HEK293 (cell line): ENCODE measurements at regions not wholly inside any gene's neighbourhood (a gene's known extent, or its start where the extent isn't known, plus 50 kb on each side); places are given as distances from the start of the nearest gene placed in this dataset.

Experiments
- CTCF ChIA-PET: fragments of 350-600 bp; formaldehyde crosslinking; extraction: SDS; loops from one replicate; lab custom pipeline; 2021; ENCODE audit warnings: antibody characterized with exemption; lab: Yijun Ruan, JAX
- POLR2A ChIA-PET: fragments of 300-600 bp; formaldehyde crosslinking; extraction: SDS; loops from one replicate; lab custom pipeline; 2020; ENCODE audit warnings: antibody characterized with exemption, inconsistent platforms; lab: Yijun Ruan, JAX
- H3K27ac ChIP-seq: fragments of 200-500 bp; sonication (Bioruptor generic); 2 replicates; pipeline ENCODE4 v1.5.1; 2014; ENCODE audit warnings: low read depth, low read length, control low read depth, inconsistent platforms; ENCODE audit errors: extremely low read depth
- H3K36me3 ChIP-seq, 2 experiments: fragments of 200-500 bp in 1 of 2; sonication (Bioruptor generic) in 1 of 2; 1 replicate in 1 of 2; 2 replicates in 1 of 2; pipeline ENCODE4 v1.5.1; 2014 to 2017; ENCODE audit warnings: inconsistent platforms in 2 of 2, low read length in 2 of 2; ENCODE audit not compliant: control insufficient read depth in 2 of 2, insufficient read depth in 1 of 2
- H3K4me1 ChIP-seq: fragments of 200-500 bp; sonication (Bioruptor generic); 2 replicates; pipeline ENCODE4 v1.5.1; 2014; ENCODE audit warnings: mild to moderate bottlenecking, low read length, inconsistent platforms; ENCODE audit not compliant: control insufficient read depth, insufficient read depth
- H3K4me3 ChIP-seq: 2 replicates; pipeline ENCODE4 v1.5.1; 2011; ENCODE audit warnings: low read depth, mild to moderate bottlenecking, control low read depth, low read length, moderate library complexity
- H3K9me3 ChIP-seq: fragments of 200-500 bp; sonication (Bioruptor generic); 2 replicates; pipeline ENCODE4 v1.5.1; 2014; ENCODE audit warnings: low read depth, low read length, inconsistent platforms; ENCODE audit not compliant: control insufficient read depth, insufficient read depth
- GLIS1 ChIP-seq: fragments of 450-650 bp; formaldehyde crosslinking; IDR thresholded peaks from 2 replicates; pipeline ENCODE4 v1.5.1; 2016; ENCODE audit warnings: missing biosample characterization, missing genetic modification characterization
- IKZF3 ChIP-seq: fragments of 450-650 bp; IDR thresholded peaks from 2 replicates; pipeline ENCODE4 v1.5.0; 2018; ENCODE audit warnings: missing biosample characterization, mild to moderate bottlenecking, missing genetic modification characterization, moderate library complexity
- PRDM2 ChIP-seq: fragments of 450-650 bp; formaldehyde crosslinking; IDR thresholded peaks from 2 replicates; pipeline ENCODE4 v1.5.1; 2016; ENCODE audit warnings: missing biosample characterization, missing genetic modification characterization, borderline replicate concordance
- PRDM6 ChIP-seq: fragments of 450-650 bp; formaldehyde crosslinking; IDR thresholded peaks from 2 replicates; pipeline ENCODE4 v1.5.1; 2017; ENCODE audit warnings: missing biosample characterization, missing genetic modification characterization
- ZBTB11 ChIP-seq: fragments of 450-650 bp; formaldehyde crosslinking; conservative IDR thresholded peaks from 2 replicates; pipeline ENCODE4 v1.5.1; 2016; ENCODE audit warnings: low read depth, missing biosample characterization, missing genetic modification characterization
- ZFP69B ChIP-seq: fragments of 450-650 bp; formaldehyde crosslinking; IDR thresholded peaks from 2 replicates; pipeline ENCODE4 v1.5.1; 2016; ENCODE audit warnings: missing biosample characterization, missing genetic modification characterization
- ZIC2 ChIP-seq: fragments of 450-650 bp; formaldehyde crosslinking; IDR thresholded peaks from 2 replicates; pipeline ENCODE4 v1.5.1; 2016; ENCODE audit warnings: missing biosample characterization, missing genetic modification characterization
- ZNF146 ChIP-seq: fragments of 450-650 bp; formaldehyde crosslinking; IDR thresholded peaks from 2 replicates; pipeline ENCODE4 v1.5.1; 2016; ENCODE audit warnings: missing biosample characterization, missing genetic modification characterization
- ZNF175 ChIP-seq: fragments of 450-650 bp; formaldehyde crosslinking; IDR thresholded peaks from 2 replicates; pipeline ENCODE4 v1.5.1; 2016; ENCODE audit warnings: missing biosample characterization, missing genetic modification characterization
- ZNF211 ChIP-seq: fragments of 450-650 bp; formaldehyde crosslinking; IDR thresholded peaks from 2 replicates; pipeline ENCODE4 v1.5.1; 2016; ENCODE audit warnings: low read depth, missing biosample characterization, missing genetic modification characterization
- ZNF354C ChIP-seq: fragments of 450-650 bp; formaldehyde crosslinking; IDR thresholded peaks from 2 replicates; pipeline ENCODE4 v1.5.1; 2016; ENCODE audit warnings: missing biosample characterization, missing genetic modification characterization, low read depth, borderline replicate concordance
- ZNF391 ChIP-seq: fragments of 450-650 bp; formaldehyde crosslinking; IDR thresholded peaks from 2 replicates; pipeline ENCODE4 v1.5.1; 2016; ENCODE audit warnings: low read depth, missing biosample characterization, missing genetic modification characterization, borderline replicate concordance
- ZNF449 ChIP-seq: fragments of 450-650 bp; formaldehyde crosslinking; IDR thresholded peaks from 2 replicates; pipeline ENCODE4 v1.5.1; 2017; ENCODE audit warnings: missing biosample characterization, mild to moderate bottlenecking, missing genetic modification characterization, moderate library complexity
- ZNF514 ChIP-seq: fragments of 450-650 bp; formaldehyde crosslinking; IDR thresholded peaks from 2 replicates; pipeline ENCODE4 v1.5.1; 2016; ENCODE audit warnings: missing biosample characterization, missing genetic modification characterization
- ZNF530 ChIP-seq: fragments of 450-650 bp; formaldehyde crosslinking; IDR thresholded peaks from 2 replicates; pipeline ENCODE4 v1.5.1; 2016; ENCODE audit warnings: low read depth, missing biosample characterization, missing genetic modification characterization
- ZNF654 ChIP-seq: fragments of 450-650 bp; formaldehyde crosslinking; IDR thresholded peaks from 2 replicates; pipeline ENCODE4 v1.5.1; 2016; ENCODE audit warnings: low read depth, missing biosample characterization, missing genetic modification characterization
- ZNF76 ChIP-seq: fragments of 450-650 bp; formaldehyde crosslinking; IDR thresholded peaks from 2 replicates; pipeline ENCODE4; 2016; ENCODE audit warnings: low read depth, missing biosample characterization, missing genetic modification characterization, borderline replicate concordance

- TF ChIP-seq ZNF211 (tag by site-specific recombination) = no peak
- TF ChIP-seq ZNF449 = no peak
These were observed 390.4 kb downstream of the OMA1 start (continued) for GRCh38 chr1:58156124-58156468.

GRCh38 chr1:58155418-58156123 lies 391.0 kb downstream of the OMA1 start:
- ChIA-PET POLR2A (interaction anchor here (0.5 kb wide), 1 partner anchor 391 kb away, joined by 6 read pairs; the partner anchor contains the start of gene OMA1), CTCF (interaction anchor here (1.0 to 6.3 kb wide), 2 partner anchors 10 to 44 kb away, joined by 3 to 50 read pairs; no protein-coding TSS in a partner anchor)
- Histone ChIP-seq H3K9me3 (no peaks in the 10 kb centered on the region), H3K4me1 (no peaks in the 10 kb centered on the region), H3K36me3 (no peaks in the 10 kb centered on the region), H3K27ac (no peak overlapping the region), H3K4me3 (no peak overlapping the region)
- TF ChIP-seq ZNF514 (no peak), ZNF391 (tag by site-specific recombination) (no peak), ZNF654 (tag by site-specific recombination) (peak; percentile 16; the same call in 1 of the 2 replicates)

GRCh38 chr1:58154256-58154655 lies 392.3 kb downstream of the OMA1 start:
- ChIA-PET CTCF (interaction anchor here (0.6 to 6.3 kb wide), 12 partner anchors 10 to 1377 kb away, joined by 3 to 50 read pairs (median 3); no protein-coding TSS in a partner anchor), POLR2A (no interaction called here)
- H3K4me3 ChIP-seq = no peak overlapping the region
- H3K27ac ChIP-seq = no peak overlapping the region
- no peaks in the 10 kb centered on the region for H3K36me3 ChIP-seq
- TF ChIP-seq GLIS1 (tag by site-specific recombination) (no peak), PRDM6 (tag by site-specific recombination) (no peak), ZIC2 (no peak), ZNF175 (tag by site-specific recombination) (no peak), ZBTB11 (no peak), ZNF530 (no peak), ZNF76 (tag by site-specific recombination) (no peak)
- no peaks in the 10 kb centered on the region for H3K4me1 ChIP-seq
- H3K9me3 ChIP-seq = no peaks in the 10 kb centered on the region

- H3K4me1 ChIP-seq = no peaks in the 10 kb centered on the region
- no peak overlapping the region for H3K27ac ChIP-seq
- CTCF ChIA-PET = interaction anchor here (1.2 to 6.3 kb wide), 2 partner anchors 13 to 29 kb away, joined by 3 to 50 read pairs; no protein-coding TSS in a partner anchor
- POLR2A ChIA-PET = no interaction called here
- H3K9me3 ChIP-seq = no peaks in the 10 kb centered on the region
- H3K4me3 ChIP-seq = no peak overlapping the region
- H3K36me3 ChIP-seq = no peaks in the 10 kb centered on the region
- TF ChIP-seq IKZF3 (tag by site-specific recombination) (no peak), ZNF146 (no peak), ZNF354C (tag by site-specific recombination) (no peak), PRDM2 (tag by site-specific recombination) (no peak), ZFP69B (tag by site-specific recombination) (no peak)
These were observed 393.8 kb downstream of the OMA1 start for GRCh38 chr1:58152697-58153096.
